ENCODE measurements at regions not wholly inside any gene's neighbourhood (a gene's known extent, or its start where the extent isn't known, plus 50 kb on each side); places are given as distances from the start of the nearest gene placed in this dataset.

GRCh38 chrX:107514944-107515343 lies 65.5 kb downstream of the FRMPD3 start:
- no peak for TF ChIP-seq YY1 (IDR thresholded peaks at IDR 0.05)
- TF ChIP-seq HNF4G (IDR thresholded peaks at IDR 0.05) = no peak
- TF ChIP-seq ATF3 (IDR thresholded peaks at IDR 0.05) = no peak
- TF ChIP-seq SP1 (IDR thresholded peaks at IDR 0.05) = no peak
- TF ChIP-seq CTCF (IDR thresholded peaks at IDR 0.05; ENCODE audit: low read depth, low read length, missing input control) = no peak
- no peak for TF ChIP-seq FOXA1 (IDR thresholded peaks at IDR 0.05)
- TF ChIP-seq EGR1 (IDR thresholded peaks at IDR 0.05; ENCODE audit: low read depth in 2 of 2) = no peak
- TF ChIP-seq REST (IDR thresholded peaks at IDR 0.05) = no peak
- no peak for TF ChIP-seq GABPA (IDR thresholded peaks at IDR 0.05 in 1 of 2, conservative IDR thresholded peaks at IDR 0.05 in 1 of 2)
- no peak for TF ChIP-seq JUND (IDR thresholded peaks at IDR 0.05)
- no peak for TF ChIP-seq RAD21 (IDR thresholded peaks at IDR 0.05)
- TF ChIP-seq HNF4A (conservative IDR thresholded peaks at IDR 0.05) = no peak
- TF ChIP-seq ZBTB33 (IDR thresholded peaks at IDR 0.05) = no peak
- TF ChIP-seq RXRA (IDR thresholded peaks at IDR 0.05) = no peak
- no peak for TF ChIP-seq TAF1 (conservative IDR thresholded peaks at IDR 0.05)
- TF ChIP-seq MAX (IDR thresholded peaks at IDR 0.05) = no peak
- no peak for TF ChIP-seq NR2F2 (IDR thresholded peaks at IDR 0.05)
- TF ChIP-seq FOXA2 (IDR thresholded peaks at IDR 0.05) = no peak
- no peak overlapping the region for H3K9ac ChIP-seq (ENCODE audit: low read depth in 1 of 2, low read length in 2 of 2)
- no peaks in the 10 kb centered on the region for H3K36me3 ChIP-seq (ENCODE audit: control insufficient read depth in 4 of 4, insufficient read depth in 3 of 4, low read depth in 1 of 4, low read length in 3 of 4)
- H3K27me3 ChIP-seq (ENCODE audit: control insufficient read depth in 4 of 4, insufficient read depth in 4 of 4, low read length in 3 of 4) = peaks cover 0 to 2% (median 0%) of the 10 kb centered on the region in 4 donors
- H3K9me3 ChIP-seq (ENCODE audit: control insufficient read depth in 4 of 4, low read length in 3 of 4) = no peaks in the 10 kb centered on the region
- 85% methylated on average over 2 of the region's 2 CpGs for WGBS
- H3K4me3 ChIP-seq (ENCODE audit: low read depth in 1 of 3, low read length in 3 of 3) = no peak overlapping the region
- no peak for DNase-seq (ENCODE audit: low spot score)
- no peak overlapping the region for H3K27ac ChIP-seq (ENCODE audit: low read depth in 1 of 2, low read length in 2 of 2)
- H3K4me1 ChIP-seq (ENCODE audit: control insufficient read depth in 4 of 4, insufficient read depth in 4 of 4, low read length in 3 of 4) = no peaks in the 10 kb centered on the region

All from liver (tissue), 8 donors.